HepG2 (cell line): ENCODE measurements at regions not wholly inside any gene's neighbourhood (a gene's known extent, or its start where the extent isn't known, plus 50 kb on each side); places are given as distances from the start of the nearest gene placed in this dataset.

Experiments used
- ATAC-seq: fragments of 200-7000 bp; cut with Tn5 transposase; 3 replicates; pipeline ENCODE4 v1.9.1; 2020; ENCODE audit warnings: mild to moderate bottlenecking, moderate library complexity
- BruUV-seq: library from RNA; stranded (reverse); fragments of 400-500 nt; replicated peaks from 2 replicates; lab custom pipeline; 2021; lab: Mats Ljungman, UMichigan
- CTCF ChIA-PET: fragments of 300-600 bp; formaldehyde crosslinking; extraction: SDS; loops from one replicate; lab custom pipeline; 2021; ENCODE audit warnings: low total read pairs, inconsistent platforms, low intra/inter-chr PET ratio; lab: Yijun Ruan, JAX
- POLR2A ChIA-PET: fragments of 350-600 bp; sonication (Branson Sonifier 250); formaldehyde crosslinking; loops from one replicate; lab custom pipeline; 2020; ENCODE audit warnings: antibody characterized with exemption, inconsistent platforms; lab: Yijun Ruan, JAX
- DNase-seq: peaks from one replicate; pipeline ENCODE4 v3.0.0-alpha.2; 2015; ENCODE audit warnings: low spot score
- FAIRE-seq: peaks from 3 replicates; lab custom pipeline; 2011; peaks lifted over from hg19 to GRCh38; lab: Jason Lieb, UNC
- H2AFZ ChIP-seq: one replicate; pipeline ENCODE4 v1.6.1; 2011; ENCODE audit warnings: low read length, inconsistent platforms
- H3K27ac ChIP-seq: fragments of 300-600 bp; 3 replicates; pipeline ENCODE4 v1.8.0; 2011; ENCODE audit warnings: mixed run types, mild to moderate bottlenecking, mixed read lengths, low read length, inconsistent platforms; ENCODE audit not compliant: insufficient read depth; ENCODE audit errors: extremely low read length
- H3K27me3 ChIP-seq, 2 experiments: fragments of 200-600 bp in 1 of 2; 2 replicates in 1 of 2; 3 replicates in 1 of 2; pipeline versions ENCODE4 v1.6.0 to v1.8.0; 2011; ENCODE audit warnings: low read length in 2 of 2, mild to moderate bottlenecking in 2 of 2, moderate library complexity in 2 of 2, inconsistent platforms in 1 of 2; ENCODE audit not compliant: insufficient read depth in 2 of 2, control insufficient read depth in 1 of 2
- H3K36me3 ChIP-seq, 2 experiments: fragments of 200-600 bp in 1 of 2; replicated peaks in 1 of 2; 2 replicates in 1 of 2; 3 replicates in 1 of 2; pipeline versions ENCODE4 v1.5.1 to v1.8.0; 2011; ENCODE audit warnings: low read length in 2 of 2, inconsistent platforms in 1 of 2; ENCODE audit not compliant: insufficient read depth in 2 of 2, control insufficient read depth in 1 of 2
- H3K4me1 ChIP-seq: 2 replicates; pipeline ENCODE4 v1.5.1; 2012; ENCODE audit warnings: low read length, inconsistent platforms; ENCODE audit not compliant: insufficient read depth
- H3K4me2 ChIP-seq: 2 replicates; pipeline ENCODE4 v1.6.0; 2011; ENCODE audit warnings: low read depth, low read length, inconsistent platforms
- H3K4me3 ChIP-seq, 3 experiments: fragments of 200-600 bp in 1 of 3; sonication (generic), shearing (Covaris generic) in 1 of 3; replicated peaks in 1 of 3; 2 replicates each; pipeline ENCODE4 v1.5.1; 2011 to 2016; ENCODE audit warnings: low read length in 3 of 3, inconsistent platforms in 2 of 3, low read depth in 2 of 3, mild to moderate bottlenecking in 2 of 3, control low read depth in 1 of 3, mixed read lengths in 1 of 3; ENCODE audit not compliant: insufficient read depth in 1 of 3
- H3K79me2 ChIP-seq: one replicate; pipeline ENCODE4 v1.6.1; 2011; ENCODE audit warnings: low read length, inconsistent platforms; ENCODE audit not compliant: insufficient read depth
- H3K9ac ChIP-seq: 2 replicates; pipeline ENCODE4 v1.6.0; 2011; ENCODE audit warnings: mild to moderate bottlenecking, low read depth, low read length, inconsistent platforms; ENCODE audit not compliant: insufficient read depth
- H3K9me3 ChIP-seq: 2 replicates; pipeline ENCODE4 v1.5.1; 2012; ENCODE audit warnings: mild to moderate bottlenecking, low read length
- H4K20me1 ChIP-seq: 2 replicates; pipeline ENCODE4 v1.6.0; 2011; ENCODE audit warnings: inconsistent platforms, mild to moderate bottlenecking, low read length, moderate library complexity; ENCODE audit not compliant: insufficient read depth
- whole genome bisulfite sequencing: methylation state at CpG from one replicate; pipeline ENCODE4 v1.1.6; 2017; ENCODE audit warnings: low lambda C conversion rate; 5-methylcytosine and 5-hydroxymethylcytosine counted together
- in situ Hi-C: cut with HindIII; loops from 2 replicates; pipeline ENCODE4 v1.10.0; 2017; ENCODE audit warnings: low pct_unique_long_range_greater_than_20kb; ENCODE audit not compliant: extremely low pct_ligation_motif_present
- intact Hi-C: fragments of 100-400 bp; cut with micrococcal nuclease; formaldehyde crosslinking; loops from one replicate; pipeline ENCODE4 v1.10.0; 2022; ENCODE audit not compliant: unreplicated experiment
- TF ChIP-seq, protein P1 (sequence below): sonication (generic); formaldehyde crosslinking; IDR thresholded peaks from one replicate; pipeline ENCODE4 v1.5.1; 2020; ENCODE audit warnings: mild to moderate bottlenecking, missing genetic modification reagents; ENCODE audit errors: not compliant biosample characterization

- 0% methylated on average over 4 of the region's 4 CpGs for WGBS
- Histone ChIP-seq H3K27ac (no peak overlapping the region), H3K9ac (no peak overlapping the region), H4K20me1 (no peaks in the 10 kb centered on the region), H3K4me3 (no peak overlapping the region), H2AFZ (no peak overlapping the region), H3K9me3 (peaks cover 71% of the 10 kb centered on the region), H3K4me2 (no peak overlapping the region), H3K4me1 (no peaks in the 10 kb centered on the region), H3K79me2 (no peaks in the 10 kb centered on the region), H3K27me3 (no peaks in the 10 kb centered on the region), H3K36me3 (no peaks in the 10 kb centered on the region)
- DNase-seq, result no peak
- in situ Hi-C loops, result no loop called here
- no TSS peak for BruUV-seq
- CTCF ChIA-PET, result no interaction called here
- ATAC-seq, result no peak
- FAIRE-seq, result no peak
- intact Hi-C loops, result no loop called here
- TF ChIP-seq, protein P1, sequence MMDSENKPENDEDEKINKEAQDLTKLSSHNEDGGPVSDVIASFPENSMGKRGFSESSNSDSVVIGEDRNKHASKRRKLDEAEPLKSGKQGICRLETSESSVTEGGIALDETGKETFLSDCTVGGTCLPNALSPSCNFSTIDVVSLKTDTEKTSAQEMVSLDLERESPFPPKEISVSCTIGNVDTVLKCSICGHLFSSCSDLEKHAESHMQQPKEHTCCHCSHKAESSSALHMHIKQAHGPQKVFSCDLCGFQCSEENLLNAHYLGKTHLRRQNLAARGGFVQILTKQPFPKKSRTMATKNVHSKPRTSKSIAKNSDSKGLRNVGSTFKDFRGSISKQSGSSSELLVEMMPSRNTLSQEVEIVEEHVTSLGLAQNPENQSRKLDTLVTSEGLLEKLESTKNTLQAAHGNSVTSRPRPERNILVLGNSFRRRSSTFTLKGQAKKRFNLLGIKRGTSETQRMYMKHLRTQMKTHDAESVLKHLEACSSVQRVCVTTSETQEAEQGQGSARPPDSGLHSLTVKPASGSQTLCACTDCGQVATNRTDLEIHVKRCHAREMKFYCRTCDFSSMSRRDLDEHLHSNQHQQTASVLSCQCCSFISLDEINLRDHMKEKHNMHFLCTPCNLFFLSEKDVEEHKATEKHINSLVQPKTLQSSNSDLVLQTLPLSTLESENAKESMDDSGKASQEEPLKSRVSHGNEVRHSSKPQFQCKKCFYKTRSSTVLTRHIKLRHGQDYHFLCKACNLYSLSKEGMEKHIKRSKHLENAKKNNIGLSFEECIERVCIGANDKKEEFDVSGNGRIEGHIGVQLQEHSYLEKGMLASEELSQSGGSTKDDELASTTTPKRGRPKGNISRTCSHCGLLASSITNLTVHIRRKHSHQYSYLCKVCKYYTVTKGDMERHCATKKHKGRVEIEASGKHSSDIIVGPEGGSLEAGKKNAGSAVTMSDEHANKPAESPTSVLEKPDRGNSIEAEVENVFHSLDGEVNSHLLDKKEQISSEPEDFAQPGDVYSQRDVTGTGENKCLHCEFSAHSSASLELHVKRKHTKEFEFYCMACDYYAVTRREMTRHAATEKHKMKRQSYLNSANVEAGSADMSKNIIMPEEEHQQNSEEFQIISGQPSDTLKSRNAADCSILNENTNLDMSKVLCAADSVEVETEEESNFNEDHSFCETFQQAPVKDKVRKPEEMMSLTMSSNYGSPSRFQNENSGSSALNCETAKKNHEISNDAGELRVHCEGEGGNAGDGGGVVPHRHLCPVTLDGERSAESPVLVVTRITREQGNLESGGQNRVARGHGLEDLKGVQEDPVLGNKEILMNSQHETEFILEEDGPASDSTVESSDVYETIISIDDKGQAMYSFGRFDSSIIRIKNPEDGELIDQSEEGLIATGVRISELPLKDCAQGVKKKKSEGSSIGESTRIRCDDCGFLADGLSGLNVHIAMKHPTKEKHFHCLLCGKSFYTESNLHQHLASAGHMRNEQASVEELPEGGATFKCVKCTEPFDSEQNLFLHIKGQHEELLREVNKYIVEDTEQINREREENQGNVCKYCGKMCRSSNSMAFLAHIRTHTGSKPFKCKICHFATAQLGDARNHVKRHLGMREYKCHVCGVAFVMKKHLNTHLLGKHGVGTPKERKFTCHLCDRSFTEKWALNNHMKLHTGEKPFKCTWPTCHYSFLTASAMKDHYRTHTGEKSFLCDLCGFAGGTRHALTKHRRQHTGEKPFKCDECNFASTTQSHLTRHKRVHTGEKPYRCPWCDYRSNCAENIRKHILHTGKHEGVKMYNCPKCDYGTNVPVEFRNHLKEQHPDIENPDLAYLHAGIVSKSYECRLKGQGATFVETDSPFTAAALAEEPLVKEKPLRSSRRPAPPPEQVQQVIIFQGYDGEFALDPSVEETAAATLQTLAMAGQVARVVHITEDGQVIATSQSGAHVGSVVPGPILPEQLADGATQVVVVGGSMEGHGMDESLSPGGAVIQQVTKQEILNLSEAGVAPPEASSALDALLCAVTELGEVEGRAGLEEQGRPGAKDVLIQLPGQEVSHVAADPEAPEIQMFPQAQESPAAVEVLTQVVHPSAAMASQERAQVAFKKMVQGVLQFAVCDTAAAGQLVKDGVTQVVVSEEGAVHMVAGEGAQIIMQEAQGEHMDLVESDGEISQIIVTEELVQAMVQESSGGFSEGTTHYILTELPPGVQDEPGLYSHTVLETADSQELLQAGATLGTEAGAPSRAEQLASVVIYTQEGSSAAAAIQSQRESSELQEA (CRISPR knock-in tag), result no peak
- POLR2A ChIA-PET, result no interaction called here
Measured at GRCh38 chr3:21062831-21063294, 688.1 kb downstream of the ZNF385D start.
